Stimulated activated CD8-positive, alpha-beta memory T cell treated with anti-CD3 and anti-CD28 coated beads, Interleukin-7, amount 100 ng/mL, for 24 hours (primary cell): ENCODE measurements at regions not wholly inside any gene's neighbourhood (a gene's known extent, or its start where the extent isn't known, plus 50 kb on each side); places are given as distances from the start of the nearest gene placed in this dataset.

ENCODE experiments used
- DNase-seq: peaks from one replicate; pipeline ENCODE4 v3.0.0-alpha.2; 2020; ENCODE audit warnings: low read depth

- no peak for DNase-seq
Observed at GRCh38 chr7:22563032-22563501, 63.1 kb upstream of the STEAP1B start.

GRCh38 chr7:22561895-22562593 lies 62.1 kb upstream of the STEAP1B start:
- DNase-seq = no peak

GRCh38 chr7:22561321-22561811 lies 61.4 kb upstream of the STEAP1B start:
- no peak for DNase-seq

GRCh38 chr7:22559829-22560489 lies 60.0 kb upstream of the STEAP1B start:
- DNase-seq = peak; percentile 34

GRCh38 chr7:22557167-22557566 lies 57.2 kb upstream of the STEAP1B start:
- no peak for DNase-seq

- no peak for DNase-seq
Observed at GRCh38 chr7:22555476-22555875, 55.5 kb upstream of the STEAP1B start.

- DNase-seq = no peak
Observed at GRCh38 chr7:22554184-22554583, 54.2 kb upstream of the STEAP1B start.

- no peak for DNase-seq
Observed at GRCh38 chr7:22551768-22552513, 52.0 kb upstream of the STEAP1B start.

GRCh38 chr7:22550514-22551030 lies 50.6 kb upstream of the STEAP1B start:
- no peak for DNase-seq

GRCh38 chr7:22549667-22550513 lies 49.9 kb upstream of the STEAP1B start:
- DNase-seq = no peak
